H1 (cell line): ENCODE measurements at regions not wholly inside any gene's neighbourhood (a gene's known extent, or its start where the extent isn't known, plus 50 kb on each side); places are given as distances from the start of the nearest gene placed in this dataset.

ENCODE experiments used
- CHD7 ChIP-seq: fragments of 300-600 bp; sonication (generic); IDR thresholded peaks from 2 replicates; pipeline ENCODE4 v1.7.1; 2012; ENCODE audit warnings: low read length, moderate library complexity, mild to moderate bottlenecking, inconsistent platforms; ENCODE audit not compliant: insufficient replicate concordance
- FOSL1 ChIP-seq: IDR thresholded peaks from 2 replicates; pipeline ENCODE4 v1.6.1; 2011; ENCODE audit warnings: mild to moderate bottlenecking, low read depth, low read length, moderate library complexity; ENCODE audit not compliant: insufficient read depth
- GABPA ChIP-seq: IDR thresholded peaks from 2 replicates; pipeline ENCODE4 v1.6.1; 2011; ENCODE audit warnings: mild to moderate bottlenecking, low read length, moderate library complexity, borderline replicate concordance; ENCODE audit not compliant: insufficient read depth
- HDAC6 ChIP-seq: IDR thresholded peaks from one replicate; pipeline ENCODE4 v1.7.1; 2012; ENCODE audit warnings: low read depth, mild to moderate bottlenecking, inconsistent platforms, low read length, moderate library complexity
- RNF2 ChIP-seq: fragments of 200-900, 300-1000 bp; sonication (generic); IDR thresholded peaks from 2 replicates; pipeline ENCODE4 v1.7.1; 2016; ENCODE audit warnings: borderline replicate concordance, low read depth, mild to moderate bottlenecking, antibody characterized with exemption, low read length; ENCODE audit not compliant: poor library complexity, severe bottlenecking; ENCODE audit errors: missing control alignments
- RXRA ChIP-seq: IDR thresholded peaks from 2 replicates; pipeline ENCODE4 v1.6.1; 2011; ENCODE audit warnings: low read depth, mild to moderate bottlenecking, low read length, moderate library complexity; ENCODE audit not compliant: insufficient read depth
- SAP30 ChIP-seq: fragments of 300-600 bp; sonication (generic); IDR thresholded peaks from 2 replicates; pipeline ENCODE4 v1.7.1; 2012; ENCODE audit warnings: low read length, moderate library complexity, mild to moderate bottlenecking, inconsistent platforms; ENCODE audit not compliant: insufficient read depth, insufficient replicate concordance
- SIN3A ChIP-seq, 2 experiments: IDR thresholded peaks in 1 of 2; conservative IDR thresholded peaks in 1 of 2; 2 replicates each; pipeline ENCODE4 v1.6.1; 2011 to 2012; ENCODE audit warnings: low read length in 2 of 2, improper control_type of control experiment in 1 of 2, low read depth in 1 of 2, mild to moderate bottlenecking in 1 of 2
- TAF1 ChIP-seq: IDR thresholded peaks from 2 replicates; pipeline ENCODE4 v1.6.1; 2011; ENCODE audit warnings: mild to moderate bottlenecking, low read depth, low read length
- TAF7 ChIP-seq: optimal IDR thresholded peaks from 2 replicates; pipeline ENCODE3; 2011; ENCODE audit warnings: low read depth, mild to moderate bottlenecking, inconsistent platforms, low read length, moderate library complexity, borderline replicate concordance
- ZNF274 ChIP-seq: IDR thresholded peaks from 2 replicates; pipeline ENCODE4 v1.7.0; 2012; ENCODE audit warnings: low read length, borderline replicate concordance; ENCODE audit errors: extremely low read depth

DNA sequence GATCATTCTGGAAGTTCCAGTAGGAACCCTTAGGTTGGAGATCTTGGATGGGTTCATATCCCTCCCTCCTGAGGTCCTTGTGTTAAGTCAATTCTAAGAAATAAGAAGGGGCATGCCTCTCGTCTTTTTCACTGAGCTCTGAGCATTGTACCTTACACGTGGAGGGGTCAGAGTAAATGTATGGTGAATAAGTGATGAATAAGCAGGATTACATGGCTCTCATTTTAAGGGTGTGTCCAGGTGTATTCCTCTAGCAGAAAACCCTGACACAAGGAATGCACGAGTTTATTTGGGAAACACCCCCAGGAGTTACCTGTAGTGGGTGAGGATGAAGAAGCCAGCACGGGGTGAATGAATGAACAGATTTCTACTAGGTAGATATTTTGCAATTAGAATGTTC lies 400.2 kb downstream of the KIF16B start (continued):
- TF ChIP-seq CHD7 (no peak), SAP30 (no peak), RNF2 (no peak), GABPA (no peak), ZNF274 (no peak), HDAC6 (no peak), FOSL1 (no peak), SIN3A (conservative IDR thresholded peaks at IDR 0.05 in 1 of 2, IDR thresholded peaks at IDR 0.05 in 1 of 2; ENCODE audit: low read depth in 1 of 2, low read length in 2 of 2) (no peak), TAF1 (no peak), TAF7 (no peak), RXRA (no peak)
